Testis (tissue), 2 donors: ENCODE measurements at regions not wholly inside any gene's neighbourhood (a gene's known extent, or its start where the extent isn't known, plus 50 kb on each side); places are given as distances from the start of the nearest gene placed in this dataset.

Experiments used
- DNase-seq: peaks from one replicate; pipeline ENCODE4 v3.0.0-alpha.2; 2019
- H3K27ac ChIP-seq, 2 donors: fragments of 200-600 bp; sonication (generic); one replicate each; pipeline ENCODE4 v1.5.1; 2019
- H3K27me3 ChIP-seq: fragments of 200-600 bp; sonication (generic); one replicate; pipeline ENCODE4 v1.5.1; 2019
- H3K36me3 ChIP-seq: fragments of 200-600 bp; sonication (generic); one replicate; pipeline ENCODE4 v1.5.1; 2017; ENCODE audit warnings: low read depth; ENCODE audit errors: missing control alignments
- H3K4me1 ChIP-seq: fragments of 200-600 bp; sonication (generic); one replicate; pipeline ENCODE4 v1.5.1; 2019
- H3K4me3 ChIP-seq, 2 donors: fragments of 200-600 bp; sonication (generic); one replicate each; pipeline ENCODE4 v1.5.1; 2017 to 2019
- H3K9me3 ChIP-seq: fragments of 200-600 bp; sonication (generic); one replicate; pipeline ENCODE4 v1.5.1; 2017
- POLR2A ChIP-seq: fragments of 450-650 bp; IDR thresholded peaks from one replicate; pipeline ENCODE4 v1.6.1; 2017; ENCODE audit warnings: antibody characterized with exemption, mild to moderate bottlenecking, moderate library complexity
- WGBS, 2 donors: methylation state at CpG; one replicate each; pipeline ENCODE4 v1.1.5; 2018; 5-methylcytosine and 5-hydroxymethylcytosine counted together
- intact Hi-C: fragments of 100-400 bp; cut with DNase I; formaldehyde crosslinking; loops from one replicate; pipeline ENCODE4 v1.15.1; 2023; ENCODE audit warnings: low total_unique reads
- TF ChIP-seq, protein P1 (sequence below), 3 experiments: fragments of 450-650 bp in 2 of 3; fragments of 200-600 bp in 1 of 3; sonication (generic) in 1 of 3; IDR thresholded peaks; one replicate each; pipeline ENCODE4 v1.5.1; 2016 to 2019; ENCODE audit warnings: antibody characterized with exemption in 3 of 3, mild to moderate bottlenecking in 2 of 3, moderate library complexity in 1 of 3

DNA sequence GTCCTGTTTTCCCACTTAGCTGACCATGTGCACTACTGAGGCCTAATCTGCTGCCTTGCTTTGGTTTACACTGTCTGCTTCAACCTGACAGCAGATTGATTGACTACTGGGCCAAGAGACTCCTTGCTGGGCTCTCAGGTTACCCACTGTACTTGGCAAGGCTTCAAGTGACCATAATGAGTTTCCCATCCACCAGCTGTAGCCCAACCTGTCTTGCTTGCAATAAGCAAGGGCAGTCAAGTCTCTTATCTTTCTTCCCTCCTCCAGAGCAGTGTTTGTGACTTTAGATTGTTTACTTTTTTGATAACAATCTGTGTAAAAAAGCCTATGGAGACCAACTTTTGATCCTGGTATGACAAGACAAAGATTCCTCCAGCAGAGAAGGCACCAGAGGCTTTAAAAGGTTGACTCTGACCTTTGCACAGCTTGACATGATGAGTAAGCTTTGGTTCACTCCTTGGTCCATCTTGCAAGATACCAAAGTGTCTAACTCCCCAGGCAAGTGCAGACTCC lies 912.3 kb upstream of the SEMA6A start:
- Histone ChIP-seq H3K4me1 (no peaks in the 10 kb centered on the region), H3K36me3 (no peaks in the 10 kb centered on the region), H3K27me3 (no peaks in the 10 kb centered on the region), H3K4me3 (no peak overlapping the region), H3K27ac (no peak overlapping the region), H3K9me3 (no peaks in the 10 kb centered on the region)
- no peak for DNase-seq
- intact Hi-C loops = no loop called here
- no peak for TF ChIP-seq POLR2A
- TF ChIP-seq, protein P1, sequence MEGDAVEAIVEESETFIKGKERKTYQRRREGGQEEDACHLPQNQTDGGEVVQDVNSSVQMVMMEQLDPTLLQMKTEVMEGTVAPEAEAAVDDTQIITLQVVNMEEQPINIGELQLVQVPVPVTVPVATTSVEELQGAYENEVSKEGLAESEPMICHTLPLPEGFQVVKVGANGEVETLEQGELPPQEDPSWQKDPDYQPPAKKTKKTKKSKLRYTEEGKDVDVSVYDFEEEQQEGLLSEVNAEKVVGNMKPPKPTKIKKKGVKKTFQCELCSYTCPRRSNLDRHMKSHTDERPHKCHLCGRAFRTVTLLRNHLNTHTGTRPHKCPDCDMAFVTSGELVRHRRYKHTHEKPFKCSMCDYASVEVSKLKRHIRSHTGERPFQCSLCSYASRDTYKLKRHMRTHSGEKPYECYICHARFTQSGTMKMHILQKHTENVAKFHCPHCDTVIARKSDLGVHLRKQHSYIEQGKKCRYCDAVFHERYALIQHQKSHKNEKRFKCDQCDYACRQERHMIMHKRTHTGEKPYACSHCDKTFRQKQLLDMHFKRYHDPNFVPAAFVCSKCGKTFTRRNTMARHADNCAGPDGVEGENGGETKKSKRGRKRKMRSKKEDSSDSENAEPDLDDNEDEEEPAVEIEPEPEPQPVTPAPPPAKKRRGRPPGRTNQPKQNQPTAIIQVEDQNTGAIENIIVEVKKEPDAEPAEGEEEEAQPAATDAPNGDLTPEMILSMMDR (IDR thresholded peaks at IDR 0.05) = no peak

GRCh38 chr5:117486261-117486660 lies 911.6 kb upstream of the SEMA6A start:
- Histone ChIP-seq H3K36me3 (no peaks in the 10 kb centered on the region), H3K9me3 (no peaks in the 10 kb centered on the region), H3K4me1 (no peaks in the 10 kb centered on the region), H3K27ac (no peak overlapping the region), H3K27me3 (no peaks in the 10 kb centered on the region), H3K4me3 (no peak overlapping the region)
- TF ChIP-seq, protein P1 (IDR thresholded peaks at IDR 0.05) = no peak
- no peak for TF ChIP-seq POLR2A
- no peak for DNase-seq
- intact Hi-C loops = no loop called here

DNA sequence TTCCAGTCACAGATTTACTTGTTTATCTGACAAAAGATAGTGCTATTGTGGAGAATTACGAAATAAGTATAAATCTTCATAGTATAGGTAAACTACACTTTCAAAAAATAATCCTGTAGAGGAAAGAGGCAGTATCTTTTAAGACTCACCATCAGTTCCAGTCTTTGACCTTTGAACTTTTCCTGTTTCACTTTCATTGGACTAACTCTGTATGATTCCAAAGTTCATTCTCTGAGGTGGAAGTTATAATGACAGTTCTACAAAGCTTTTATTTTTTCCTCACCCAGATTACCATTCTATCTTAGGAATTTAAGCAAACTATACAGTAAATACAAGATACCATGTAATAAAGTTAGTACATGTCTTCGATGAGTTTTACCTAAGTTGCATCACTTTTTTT lies 901.3 kb upstream of the SEMA6A start:
- H3K27ac ChIP-seq = no peak overlapping the region
- no peak overlapping the region for H3K4me3 ChIP-seq
- TF ChIP-seq POLR2A = no peak
- TF ChIP-seq, protein P1 (IDR thresholded peaks at IDR 0.05) = no peak
- DNase-seq = no peak
- H3K27me3 ChIP-seq = no peaks in the 10 kb centered on the region
- WGBS, 2 donors = 92 to 97% methylated on average over 2 of the region's 2 CpGs
- H3K9me3 ChIP-seq = no peaks in the 10 kb centered on the region
- intact Hi-C loops = no loop called here
- H3K4me1 ChIP-seq = no peaks in the 10 kb centered on the region
- H3K36me3 ChIP-seq = no peaks in the 10 kb centered on the region

DNA sequence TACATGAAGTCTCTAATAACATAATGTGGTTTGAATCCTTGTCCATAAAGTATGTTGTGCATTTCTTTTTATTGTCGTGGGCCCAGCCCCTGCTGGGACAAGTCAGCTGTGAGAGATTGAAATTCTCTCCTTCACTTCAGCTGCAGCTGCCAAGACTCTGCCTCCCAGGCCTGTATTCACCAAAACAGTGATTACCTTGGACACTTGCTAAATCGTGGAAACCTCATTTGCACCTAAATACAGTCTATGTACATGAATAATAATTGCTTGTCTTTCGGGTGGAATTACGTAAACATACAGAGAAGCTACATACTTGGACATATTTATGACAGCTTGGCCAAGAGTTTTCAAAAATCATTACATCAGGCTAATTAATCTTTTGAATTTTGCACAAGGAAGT lies 898.5 kb upstream of the SEMA6A start:
- intact Hi-C loops = no loop called here
- H3K36me3 ChIP-seq = no peaks in the 10 kb centered on the region
- TF ChIP-seq, protein P1 (IDR thresholded peaks at IDR 0.05) = no peak
- TF ChIP-seq POLR2A = no peak
- H3K27ac ChIP-seq = no peak overlapping the region
- no peaks in the 10 kb centered on the region for H3K27me3 ChIP-seq
- WGBS, 2 donors = 62 to 64% methylated on average over 4 of the region's 4 CpGs
- DNase-seq = no peak
- no peaks in the 10 kb centered on the region for H3K4me1 ChIP-seq
- H3K4me3 ChIP-seq = no peak overlapping the region
- H3K9me3 ChIP-seq = no peaks in the 10 kb centered on the region

- Histone ChIP-seq H3K27ac (no peak overlapping the region), H3K27me3 (no peaks in the 10 kb centered on the region), H3K36me3 (no peaks in the 10 kb centered on the region), H3K4me1 (peaks cover 10% of the 10 kb centered on the region), H3K4me3 (no peak overlapping the region), H3K9me3 (no peaks in the 10 kb centered on the region)
- DNase-seq = no peak
- WGBS, 2 donors = 26 to 39% methylated on average over 3 of the region's 3 CpGs
- no peak for TF ChIP-seq POLR2A
- TF ChIP-seq, protein P1 (IDR thresholded peaks at IDR 0.05) = no peak
- intact Hi-C loops = no loop called here
These were observed 889.4 kb upstream of the SEMA6A start for GRCh38 chr5:117463881-117464570.
